Retinal pigment epithelial cell (primary cell): ENCODE measurements at regions not wholly inside any gene's neighbourhood (a gene's known extent, or its start where the extent isn't known, plus 50 kb on each side); places are given as distances from the start of the nearest gene placed in this dataset.

Experiments
- DNase-seq: peaks from one replicate; pipeline ENCODE4 v3.0.0-alpha.2; 2010; ENCODE audit warnings: low read depth
- H3K4me3 ChIP-seq: 2 replicates; pipeline ENCODE4 v1.5.1; 2011; ENCODE audit warnings: mild to moderate bottlenecking, low read length, control low read depth, moderate library complexity
- TF ChIP-seq, protein P1 (sequence below): conservative IDR thresholded peaks from 2 replicates; pipeline ENCODE4 v1.5.1; 2011; ENCODE audit warnings: low read depth, low read length, control low read depth, inconsistent platforms

DNA sequence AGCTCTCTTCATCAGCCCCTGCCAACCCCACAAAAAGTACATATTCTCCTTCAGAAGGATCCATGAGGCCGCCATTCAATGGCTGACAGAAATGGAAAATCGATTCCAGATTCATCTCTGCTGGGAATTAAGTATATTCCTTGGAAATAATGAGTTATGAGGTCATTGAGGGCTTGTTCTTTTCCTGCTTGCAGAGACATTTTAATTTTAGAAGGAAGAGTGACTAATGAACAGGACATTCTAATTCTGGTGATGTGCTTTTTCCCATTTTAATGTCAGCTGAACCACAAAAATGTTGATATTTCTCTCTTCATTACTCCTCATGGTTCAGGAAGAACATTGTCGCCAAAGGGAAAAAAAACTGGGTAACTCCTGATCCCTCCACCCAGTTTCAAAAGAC, 314.0 kb downstream of the PIK3R1 start:
- no peak overlapping the region for H3K4me3 ChIP-seq
- no peak for DNase-seq
- TF ChIP-seq, protein P1, sequence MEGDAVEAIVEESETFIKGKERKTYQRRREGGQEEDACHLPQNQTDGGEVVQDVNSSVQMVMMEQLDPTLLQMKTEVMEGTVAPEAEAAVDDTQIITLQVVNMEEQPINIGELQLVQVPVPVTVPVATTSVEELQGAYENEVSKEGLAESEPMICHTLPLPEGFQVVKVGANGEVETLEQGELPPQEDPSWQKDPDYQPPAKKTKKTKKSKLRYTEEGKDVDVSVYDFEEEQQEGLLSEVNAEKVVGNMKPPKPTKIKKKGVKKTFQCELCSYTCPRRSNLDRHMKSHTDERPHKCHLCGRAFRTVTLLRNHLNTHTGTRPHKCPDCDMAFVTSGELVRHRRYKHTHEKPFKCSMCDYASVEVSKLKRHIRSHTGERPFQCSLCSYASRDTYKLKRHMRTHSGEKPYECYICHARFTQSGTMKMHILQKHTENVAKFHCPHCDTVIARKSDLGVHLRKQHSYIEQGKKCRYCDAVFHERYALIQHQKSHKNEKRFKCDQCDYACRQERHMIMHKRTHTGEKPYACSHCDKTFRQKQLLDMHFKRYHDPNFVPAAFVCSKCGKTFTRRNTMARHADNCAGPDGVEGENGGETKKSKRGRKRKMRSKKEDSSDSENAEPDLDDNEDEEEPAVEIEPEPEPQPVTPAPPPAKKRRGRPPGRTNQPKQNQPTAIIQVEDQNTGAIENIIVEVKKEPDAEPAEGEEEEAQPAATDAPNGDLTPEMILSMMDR = no peak

DNA sequence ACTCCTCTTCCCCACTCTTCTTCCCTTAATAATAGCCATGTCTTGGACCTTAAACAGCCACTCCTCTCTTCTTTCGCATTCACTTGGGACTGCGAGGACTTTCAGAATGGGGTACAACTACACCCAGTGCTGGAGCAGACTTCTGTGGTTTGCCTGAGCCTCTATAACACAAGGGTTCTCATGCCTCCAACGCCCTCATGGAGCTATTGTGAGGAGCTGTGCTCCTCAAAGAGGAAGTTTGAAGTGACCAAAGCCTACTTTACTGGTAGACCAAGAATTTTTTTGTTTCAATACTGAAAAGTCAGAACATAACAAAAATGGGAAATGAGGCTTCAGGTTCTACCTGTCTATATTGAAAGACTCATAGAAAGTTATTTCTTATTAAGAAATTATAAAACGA, 316.4 kb downstream of the PIK3R1 start:
- no peak for DNase-seq
- H3K4me3 ChIP-seq = no peak overlapping the region
- TF ChIP-seq, protein P1 = no peak

DNA sequence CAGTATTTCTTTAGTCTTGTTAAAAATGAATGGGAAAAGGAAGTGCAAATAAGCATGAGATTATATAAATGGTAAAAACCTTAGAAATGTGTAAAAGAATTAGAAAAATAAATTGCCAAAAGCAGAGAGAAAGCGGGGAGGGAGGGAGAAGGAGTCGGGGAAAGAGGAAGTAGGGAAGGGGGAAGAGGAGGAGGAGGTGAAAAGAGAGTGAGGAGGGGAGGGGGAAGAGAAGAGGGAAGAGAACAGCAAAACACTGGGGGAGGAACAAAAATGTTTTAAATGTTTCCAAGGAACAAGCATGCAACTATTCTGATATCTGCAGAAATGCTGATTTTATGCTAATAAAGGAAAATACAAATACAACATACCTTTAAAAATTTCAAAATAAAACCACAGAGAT, 317.5 kb downstream of the PIK3R1 start:
- DNase-seq = no peak
- no peak overlapping the region for H3K4me3 ChIP-seq
- TF ChIP-seq, protein P1 = no peak

DNA sequence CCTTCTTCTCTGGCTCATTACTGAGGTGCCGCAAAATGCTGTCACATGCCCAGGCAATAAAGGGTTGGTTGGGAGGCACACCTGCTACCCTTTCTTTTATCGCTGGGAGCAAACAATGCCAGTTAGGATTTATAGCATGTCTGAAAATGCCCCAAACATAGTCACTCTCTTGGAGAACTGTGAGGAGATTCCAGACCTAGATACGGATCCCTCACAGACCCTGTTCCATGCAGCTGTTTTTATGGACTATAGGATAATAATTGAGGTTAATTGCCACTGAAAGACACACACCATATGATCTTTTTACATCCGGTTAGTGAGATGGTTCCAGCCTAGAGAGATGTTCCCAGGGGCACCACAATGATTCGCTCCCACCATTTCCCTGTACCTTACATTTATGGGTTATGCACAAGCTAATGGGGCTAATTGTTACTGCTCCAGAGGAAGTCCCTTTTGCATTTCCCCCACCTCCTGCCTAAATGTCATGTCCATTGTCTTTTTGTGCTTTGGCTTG, 318.1 kb downstream of the PIK3R1 start:
- no peak for DNase-seq
- H3K4me3 ChIP-seq = no peak overlapping the region
- TF ChIP-seq, protein P1 = no peak

DNA sequence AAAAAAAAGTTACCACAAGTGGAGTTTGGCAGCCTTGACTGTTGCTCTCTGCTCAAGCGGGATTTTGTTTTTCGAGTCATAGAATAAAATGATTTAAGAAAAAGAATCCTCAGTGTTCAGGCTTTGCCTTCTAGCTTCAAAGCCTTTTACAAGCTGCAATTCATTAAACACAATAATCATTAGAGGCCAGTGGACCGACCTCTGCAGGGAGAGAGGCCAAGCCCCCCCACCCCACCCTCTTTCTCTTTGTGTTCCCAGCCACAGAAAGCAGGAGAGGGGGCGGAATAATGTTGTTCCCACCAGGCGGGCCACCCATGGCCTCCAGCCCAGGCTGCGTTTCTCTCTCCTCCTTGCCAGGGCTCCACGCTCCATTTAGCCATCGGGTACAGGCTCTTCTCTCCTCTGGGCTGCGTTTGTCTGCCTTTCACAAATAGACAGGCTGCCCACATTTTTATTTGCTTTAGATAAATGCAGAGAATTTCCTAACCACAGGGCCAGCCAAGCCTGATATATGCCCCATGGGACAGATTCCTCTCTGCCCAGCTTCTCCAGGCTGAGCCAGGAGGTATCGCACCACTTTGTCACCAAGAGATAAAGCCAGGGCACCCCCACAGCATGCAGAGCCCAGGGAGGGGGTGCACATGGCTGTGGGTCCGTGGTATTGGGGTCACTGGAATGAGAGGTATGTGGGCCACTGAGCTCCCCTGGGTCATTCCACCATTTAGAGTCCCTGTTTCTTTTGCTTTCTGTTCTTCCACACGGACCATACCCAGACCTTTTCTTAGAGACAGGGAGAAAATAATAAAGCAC, 318.8 kb downstream of the PIK3R1 start:
- no peak for DNase-seq
- TF ChIP-seq, protein P1 = no peak
- no peak overlapping the region for H3K4me3 ChIP-seq

DNA sequence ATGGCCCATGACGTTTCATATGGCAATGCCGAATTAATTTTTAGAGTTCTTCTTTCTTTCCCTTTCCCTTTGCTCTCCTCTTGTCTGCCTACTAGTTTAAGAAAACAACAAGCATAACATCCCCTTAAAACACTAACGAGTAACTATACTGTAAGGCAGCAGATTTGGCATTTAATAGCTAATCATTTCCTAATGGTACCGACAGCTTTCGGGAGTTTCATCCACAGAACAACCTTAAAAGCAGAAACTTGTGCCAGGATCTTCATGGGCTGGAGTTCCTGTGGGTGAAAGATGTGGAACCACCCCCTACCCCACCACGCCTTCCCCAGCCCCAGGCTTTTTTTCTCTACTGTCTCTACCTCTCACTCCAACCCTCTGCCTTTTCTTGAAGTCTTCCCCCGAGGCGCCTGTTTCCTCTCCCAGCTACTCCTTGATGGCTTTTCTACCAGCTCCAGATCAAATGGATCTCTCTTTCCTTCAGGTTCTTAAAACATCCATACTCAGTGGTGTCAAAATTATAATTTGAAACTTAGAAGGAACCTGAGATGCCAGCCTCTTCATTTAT, 319.5 kb downstream of the PIK3R1 start:
- TF ChIP-seq, protein P1 = no peak
- H3K4me3 ChIP-seq = no peak overlapping the region
- no peak for DNase-seq

DNA sequence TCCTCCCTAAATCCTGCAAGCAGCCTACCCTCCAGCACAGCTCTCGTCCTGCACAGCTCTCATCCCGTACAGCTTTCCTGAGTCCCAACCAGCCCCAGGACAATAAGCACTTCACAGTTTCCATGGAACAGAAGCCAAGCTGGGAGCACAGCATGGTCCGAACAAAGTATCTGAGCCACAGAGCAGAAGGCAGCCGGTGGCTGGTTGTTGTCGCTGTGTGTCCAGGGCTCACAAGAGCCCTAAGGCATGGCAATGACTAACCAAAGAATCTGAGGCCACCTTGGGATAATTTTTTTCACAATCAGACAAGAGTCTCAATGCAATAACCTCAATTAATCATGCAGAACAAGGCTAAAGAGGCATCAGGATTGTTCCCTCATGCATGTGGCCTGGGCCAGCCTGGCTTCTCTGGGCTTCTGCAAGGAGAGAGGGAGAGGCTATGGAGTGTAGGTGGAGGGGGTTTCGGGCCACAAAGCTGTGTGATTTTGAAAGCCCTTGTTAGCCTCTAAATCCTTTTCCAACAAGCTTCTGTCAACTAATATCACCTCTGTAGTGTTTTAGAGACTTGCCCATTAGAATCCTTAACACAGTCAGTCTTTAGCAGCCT, 323.4 kb downstream of the PIK3R1 start:
- TF ChIP-seq, protein P1 = no peak
- H3K4me3 ChIP-seq = no peak overlapping the region
- no peak for DNase-seq
